Loucy (cell line): ENCODE measurements at regions not wholly inside any gene's neighbourhood (a gene's known extent, or its start where the extent isn't known, plus 50 kb on each side); places are given as distances from the start of the nearest gene placed in this dataset.

Experiments used
- H2AFZ ChIP-seq: fragments of 200-600 bp; sonication (generic); 2 replicates; pipeline ENCODE4 v1.6.0; 2016; ENCODE audit warnings: antibody characterized with exemption, mild to moderate bottlenecking, low read length, moderate library complexity
- H3F3A ChIP-seq: fragments of 200-600 bp; 2 replicates; pipeline ENCODE4 v1.6.0; 2016; ENCODE audit warnings: antibody characterized with exemption, low read depth, mild to moderate bottlenecking
- H3K27me3 ChIP-seq: fragments of 200-600 bp; sonication (generic); 2 replicates; pipeline ENCODE4 v1.6.1; 2014; ENCODE audit warnings: low read length, mild to moderate bottlenecking; ENCODE audit not compliant: insufficient read depth, poor library complexity, severe bottlenecking
- H3K36me3 ChIP-seq: fragments of 200-600 bp; sonication (generic); 2 replicates; pipeline ENCODE4 v1.6.1; 2016; ENCODE audit warnings: low read length; ENCODE audit not compliant: insufficient read depth
- H3K4me1 ChIP-seq: fragments of 200-600 bp; sonication (generic); 2 replicates; pipeline ENCODE4 v1.5.1; 2014; ENCODE audit warnings: low read length, mild to moderate bottlenecking; ENCODE audit not compliant: insufficient read depth, poor library complexity, severe bottlenecking
- H3K4me2 ChIP-seq: fragments of 200-600 bp; sonication (generic); 2 replicates; pipeline ENCODE4 v1.6.0; 2014; ENCODE audit warnings: antibody characterized with exemption, low read length, low read depth, mild to moderate bottlenecking; ENCODE audit not compliant: poor library complexity, severe bottlenecking
- H3K4me3 ChIP-seq: fragments of 200-600 bp; sonication (generic); 2 replicates; pipeline ENCODE4 v1.5.1; 2014; ENCODE audit warnings: low read length, mild to moderate bottlenecking, mixed read lengths; ENCODE audit not compliant: poor library complexity, severe bottlenecking
- H3K79me2 ChIP-seq: fragments of 200-600 bp; sonication (generic); 2 replicates; pipeline ENCODE4 v1.6.1; 2014; ENCODE audit warnings: low read length; ENCODE audit not compliant: insufficient read depth
- H3K9ac ChIP-seq: fragments of 200-600 bp; sonication (generic); 2 replicates; pipeline ENCODE4 v1.6.0; 2014; ENCODE audit warnings: mild to moderate bottlenecking, low read depth, low read length, moderate library complexity; ENCODE audit not compliant: poor library complexity, severe bottlenecking
- H3K9me2 ChIP-seq: fragments of 200-600 bp; sonication (generic); replicated peaks from 2 replicates; pipeline ENCODE4 v1.6.1; 2016; ENCODE audit warnings: low read depth, low read length, mixed read lengths
- H3K9me3 ChIP-seq: fragments of 200-600 bp; sonication (generic); 2 replicates; pipeline ENCODE4 v1.6.1; 2014; ENCODE audit warnings: mild to moderate bottlenecking, antibody characterized with exemption, low read length, low read depth; ENCODE audit not compliant: insufficient read depth
- H4K20me1 ChIP-seq: fragments of 200-600 bp; sonication (generic); 2 replicates; pipeline ENCODE4 v1.6.0; 2014; ENCODE audit warnings: antibody characterized with exemption, low read length, mild to moderate bottlenecking; ENCODE audit not compliant: insufficient read depth, poor library complexity, severe bottlenecking
- CTCF ChIP-seq: fragments of 200-600 bp; sonication (generic); conservative IDR thresholded peaks from 2 replicates; pipeline ENCODE4 v1.5.1; 2014; ENCODE audit warnings: mild to moderate bottlenecking, antibody characterized with exemption, low read length
- EZH2phosphoT487 ChIP-seq: fragments of 200-600 bp; IDR thresholded peaks from 2 replicates; pipeline ENCODE4 v1.6.1; 2018; ENCODE audit warnings: antibody characterized with exemption, mild to moderate bottlenecking, moderate library complexity, borderline replicate concordance

DNA sequence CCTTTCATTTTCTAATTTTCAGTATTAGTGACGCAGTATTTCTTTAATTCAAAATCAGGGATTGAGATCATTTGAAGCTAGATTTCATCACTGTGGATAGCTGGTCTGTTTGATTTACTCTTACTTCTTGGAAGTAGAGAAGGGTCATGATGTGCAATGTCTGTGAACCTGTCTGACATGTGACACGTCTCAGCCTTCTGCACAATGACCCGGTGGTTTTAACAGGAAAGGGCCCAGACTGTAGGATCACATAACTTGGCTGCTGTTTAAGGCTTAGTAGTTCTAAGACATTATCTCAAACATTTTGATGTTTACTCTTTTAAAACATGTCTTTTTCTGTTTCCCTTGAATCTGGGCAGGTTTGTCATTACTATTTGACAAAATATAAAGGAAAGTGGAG is 823.3 kb upstream of the NUDT12 start:
- no peaks in the 10 kb centered on the region for H3K9me3 ChIP-seq
- no peak overlapping the region for H3K4me3 ChIP-seq
- H3K4me2 ChIP-seq = no peak overlapping the region
- H3K9me2 ChIP-seq = no peaks in the 10 kb centered on the region
- no peaks in the 10 kb centered on the region for H4K20me1 ChIP-seq
- no peak overlapping the region for H2AFZ ChIP-seq
- no peaks in the 10 kb centered on the region for H3K79me2 ChIP-seq
- H3F3A ChIP-seq = no peaks in the 10 kb centered on the region
- H3K27me3 ChIP-seq = no peaks in the 10 kb centered on the region
- TF ChIP-seq EZH2phosphoT487 (no peak), CTCF (no peak)
- H3K4me1 ChIP-seq = no peaks in the 10 kb centered on the region
- no peaks in the 10 kb centered on the region for H3K36me3 ChIP-seq
- no peak overlapping the region for H3K9ac ChIP-seq

GRCh38 chr5:104375345-104375744 is 812.8 kb upstream of the NUDT12 start:
- Histone ChIP-seq H2AFZ (no peak overlapping the region), H3K9me3 (no peaks in the 10 kb centered on the region), H3K36me3 (no peaks in the 10 kb centered on the region), H3F3A (no peaks in the 10 kb centered on the region), H3K4me1 (no peaks in the 10 kb centered on the region), H3K27me3 (no peaks in the 10 kb centered on the region), H3K4me3 (no peak overlapping the region), H3K79me2 (no peaks in the 10 kb centered on the region), H4K20me1 (no peaks in the 10 kb centered on the region), H3K4me2 (no peak overlapping the region), H3K9ac (no peak overlapping the region), H3K9me2 (no peaks in the 10 kb centered on the region)
- no peak for TF ChIP-seq EZH2phosphoT487

GRCh38 chr5:104372796-104373195 is 810.2 kb upstream of the NUDT12 start:
- Histone ChIP-seq H3K9ac (no peak overlapping the region), H3K9me2 (no peaks in the 10 kb centered on the region), H4K20me1 (no peaks in the 10 kb centered on the region), H3K27me3 (no peaks in the 10 kb centered on the region), H3F3A (no peaks in the 10 kb centered on the region), H3K79me2 (no peaks in the 10 kb centered on the region), H3K4me2 (no peak overlapping the region), H3K4me1 (no peaks in the 10 kb centered on the region), H3K36me3 (no peaks in the 10 kb centered on the region), H3K4me3 (no peak overlapping the region), H2AFZ (no peak overlapping the region), H3K9me3 (no peaks in the 10 kb centered on the region)
- TF ChIP-seq EZH2phosphoT487 = no peak
- TF ChIP-seq CTCF = no peak

DNA sequence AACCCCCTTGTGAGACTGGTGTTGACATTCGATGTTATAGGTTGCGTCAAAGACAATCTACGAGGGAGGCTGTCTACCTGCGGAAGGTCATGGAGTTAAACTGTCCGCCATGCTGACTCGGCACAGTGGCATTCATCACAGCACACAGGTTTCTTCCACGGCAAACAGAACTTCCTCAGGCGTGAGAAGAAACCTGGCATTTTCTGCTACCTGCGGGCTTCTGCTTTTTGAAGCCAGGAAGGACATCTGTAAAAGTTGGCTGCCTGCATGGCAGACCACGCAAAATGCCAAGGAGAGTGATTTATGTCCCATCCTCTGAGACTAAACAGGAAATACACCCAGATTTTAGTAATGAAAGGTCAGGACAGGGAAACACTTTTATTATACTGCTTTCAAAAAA is 809.8 kb upstream of the NUDT12 start:
- Histone ChIP-seq H2AFZ (no peak overlapping the region), H3K9me3 (no peaks in the 10 kb centered on the region), H3K27me3 (no peaks in the 10 kb centered on the region), H3K36me3 (no peaks in the 10 kb centered on the region), H3K4me2 (no peak overlapping the region), H3K9me2 (no peaks in the 10 kb centered on the region), H3K79me2 (no peaks in the 10 kb centered on the region), H3F3A (no peaks in the 10 kb centered on the region), H4K20me1 (no peaks in the 10 kb centered on the region), H3K4me1 (no peaks in the 10 kb centered on the region), H3K4me3 (no peak overlapping the region), H3K9ac (no peak overlapping the region)
- no peak for TF ChIP-seq EZH2phosphoT487
- TF ChIP-seq CTCF = no peak
